H9 (cell line): ENCODE measurements at regions not wholly inside any gene's neighbourhood (a gene's known extent, or its start where the extent isn't known, plus 50 kb on each side); places are given as distances from the start of the nearest gene placed in this dataset.

Experiments
- DNase-seq: peaks from one replicate; pipeline ENCODE4 v3.0.0-alpha.2; 2017
- H2AFZ ChIP-seq: one replicate; pipeline ENCODE4 v1.6.1; 2013; ENCODE audit warnings: mild to moderate bottlenecking, low read length, control low read depth, moderate library complexity
- H2AK5ac ChIP-seq: 2 replicates; pipeline ENCODE4 v1.6.1; 2013; ENCODE audit warnings: low read length, control low read depth, mixed read lengths; ENCODE audit not compliant: insufficient read length
- H2BK120ac ChIP-seq: one replicate; pipeline ENCODE4 v1.6.1; 2013; ENCODE audit warnings: low read depth, mild to moderate bottlenecking, low read length, control low read depth, inconsistent platforms; ENCODE audit not compliant: poor library complexity, severe bottlenecking
- H2BK12ac ChIP-seq: 2 replicates; pipeline ENCODE4 v1.6.1; 2013; ENCODE audit warnings: low read length, control low read depth, mixed read lengths, low read depth; ENCODE audit not compliant: insufficient read length
- H2BK15ac ChIP-seq: 2 replicates; pipeline ENCODE4 v1.6.1; 2013; ENCODE audit warnings: low read depth, low read length, control low read depth
- H2BK20ac ChIP-seq: one replicate; pipeline ENCODE4 v1.6.1; 2013; ENCODE audit warnings: low read depth, mild to moderate bottlenecking, low read length, control low read depth, inconsistent platforms; ENCODE audit not compliant: poor library complexity, severe bottlenecking
- H2BK5ac ChIP-seq: 2 replicates; pipeline ENCODE4 v1.6.1; 2013; ENCODE audit warnings: low read length, control low read depth, mixed read lengths; ENCODE audit not compliant: insufficient read length
- H3K14ac ChIP-seq: 2 replicates; pipeline ENCODE4 v1.6.1; 2013; ENCODE audit warnings: low read length, control low read depth; ENCODE audit not compliant: insufficient read depth
- H3K18ac ChIP-seq: 2 replicates; pipeline ENCODE4 v1.6.1; 2013; ENCODE audit warnings: low read depth, mild to moderate bottlenecking, mixed read lengths, low read length, control low read depth; ENCODE audit not compliant: insufficient read length
- H3K23ac ChIP-seq: 2 replicates; pipeline ENCODE4 v1.6.1; 2013; ENCODE audit warnings: low read length, control low read depth, mixed read lengths, low read depth; ENCODE audit not compliant: insufficient read length
- H3K23me2 ChIP-seq: 2 replicates; pipeline ENCODE4 v1.6.1; 2013; ENCODE audit warnings: low read depth, mild to moderate bottlenecking, mixed read lengths, low read length, control low read depth; ENCODE audit not compliant: insufficient read length, poor library complexity, severe bottlenecking
- H3K27ac ChIP-seq: 2 replicates; pipeline ENCODE4 v1.5.1; 2013; ENCODE audit warnings: low read length, control low read depth, mixed read lengths, low read depth; ENCODE audit not compliant: insufficient read length
- H3K27me3 ChIP-seq: 2 replicates; pipeline ENCODE4 v1.6.1; 2013; ENCODE audit warnings: low read length, control low read depth, inconsistent platforms; ENCODE audit not compliant: insufficient read depth
- H3K4ac ChIP-seq: 2 replicates; pipeline ENCODE4 v1.6.1; 2013; ENCODE audit warnings: low read depth, mild to moderate bottlenecking, control low read depth, inconsistent platforms, low read length, moderate library complexity
- H3K4me1 ChIP-seq: 2 replicates; pipeline ENCODE4 v1.6.1; 2013; ENCODE audit warnings: low read length, control low read depth, inconsistent platforms; ENCODE audit not compliant: insufficient read depth
- H3K4me2 ChIP-seq: 2 replicates; pipeline ENCODE4 v1.6.1; 2013; ENCODE audit warnings: low read length, control low read depth, mixed read lengths; ENCODE audit not compliant: insufficient read length, insufficient read depth
- H3K56ac ChIP-seq: 2 replicates; pipeline ENCODE4 v1.6.1; 2013; ENCODE audit warnings: low read depth, mild to moderate bottlenecking, mixed read lengths, low read length, control low read depth; ENCODE audit not compliant: insufficient read length
- H3K79me1 ChIP-seq: 2 replicates; pipeline ENCODE4 v1.6.1; 2013; ENCODE audit warnings: low read depth, mild to moderate bottlenecking, moderate library complexity, low read length, control low read depth, inconsistent platforms; ENCODE audit not compliant: insufficient read depth, poor library complexity, severe bottlenecking
- H3K79me2 ChIP-seq: 2 replicates; pipeline ENCODE4 v1.6.1; 2013; ENCODE audit warnings: low read length, control low read depth, inconsistent platforms; ENCODE audit not compliant: insufficient read depth
- H3K9ac ChIP-seq: 2 replicates; pipeline ENCODE4 v1.6.1; 2013; ENCODE audit warnings: low read length, control low read depth, mixed read lengths; ENCODE audit not compliant: insufficient read length; ENCODE audit errors: extremely low read depth
- H3K9me3 ChIP-seq: one replicate; pipeline ENCODE4 v1.6.1; 2013; ENCODE audit warnings: low read depth, low read length, inconsistent platforms; ENCODE audit not compliant: control insufficient read depth
- H3T11ph ChIP-seq: one replicate; pipeline ENCODE4 v1.6.1; 2013; ENCODE audit warnings: mild to moderate bottlenecking, low read length, control low read depth, inconsistent platforms
- H4K20me1 ChIP-seq: one replicate; pipeline ENCODE4 v1.6.1; 2013; ENCODE audit not compliant: control insufficient read depth, insufficient read length, insufficient read depth
- H4K5ac ChIP-seq: 2 replicates; pipeline ENCODE4 v1.6.1; 2013; ENCODE audit warnings: low read depth, mild to moderate bottlenecking, mixed read lengths, low read length, control low read depth; ENCODE audit not compliant: insufficient read length
- H4K8ac ChIP-seq: replicated peaks from 2 replicates; pipeline ENCODE4 v1.6.1; 2013; ENCODE audit warnings: low read length, control low read depth, mixed read lengths, low read depth; ENCODE audit not compliant: insufficient read length
- H4K91ac ChIP-seq: 2 replicates; pipeline ENCODE4 v1.6.1; 2013; ENCODE audit warnings: low read depth, mild to moderate bottlenecking, moderate library complexity, mixed read lengths, low read length, control low read depth; ENCODE audit not compliant: insufficient read length
- H3K27ac Mint-ChIP-seq, 3 experiments: 2 replicates in 2 of 3; 3 replicates in 1 of 3; pipeline ENCODE4 v1.8.0; 2020 to 2021; ENCODE audit warnings: mixed read lengths in 3 of 3, mild to moderate bottlenecking in 1 of 3, moderate library complexity in 1 of 3
- H3K27me3 Mint-ChIP-seq: 2 replicates; pipeline ENCODE4 v1.8.0; 2021; ENCODE audit warnings: low read depth, mild to moderate bottlenecking, moderate library complexity, mixed read lengths
- H3K36me3 Mint-ChIP-seq, 3 experiments: 2 replicates in 2 of 3; 3 replicates in 1 of 3; pipeline ENCODE4 v1.8.0; 2020 to 2021; ENCODE audit warnings: low read depth in 3 of 3, mixed read lengths in 3 of 3; ENCODE audit not compliant: insufficient read depth in 1 of 3
- H3K4me1 Mint-ChIP-seq, 2 experiments: 2 replicates each; pipeline ENCODE4 v1.8.0; 2020; ENCODE audit warnings: mixed read lengths in 2 of 2
- H3K4me3 Mint-ChIP-seq, 2 experiments: 2 replicates in 1 of 2; 3 replicates in 1 of 2; pipeline ENCODE4 v1.8.0; 2020 to 2021; ENCODE audit warnings: mild to moderate bottlenecking in 2 of 2, mixed read lengths in 2 of 2, moderate library complexity in 1 of 2
- H3K9me3 Mint-ChIP-seq, 2 experiments: 2 replicates in 1 of 2; 3 replicates in 1 of 2; pipeline ENCODE4 v1.8.0; 2020; ENCODE audit warnings: mild to moderate bottlenecking in 2 of 2, mixed read lengths in 2 of 2, moderate library complexity in 1 of 2
- CTCF ChIP-seq: fragments of 200-600 bp; sonication (generic); conservative IDR thresholded peaks from 3 replicates; pipeline ENCODE4 v1.8.0; 2021; ENCODE audit warnings: antibody characterized with exemption, mild to moderate bottlenecking
- WGBS: extraction: QIAGEN DNeasy Blood & Tissue Kit; methylation state at CpG from one replicate; pipeline ENCODE4 v1.1.7; 2013; ENCODE audit warnings: missing lambda C conversion rate, low lambda C conversion rate, mixed read lengths; ENCODE audit not compliant: insufficient read length; ENCODE audit errors: extremely low coverage; 5-methylcytosine and 5-hydroxymethylcytosine counted together

- H3K79me1 ChIP-seq = no peaks in the 10 kb centered on the region
- H3K4me2 ChIP-seq = no peak overlapping the region
- H4K8ac ChIP-seq = no peak overlapping the region
- no peaks in the 10 kb centered on the region for H3K23me2 ChIP-seq
- no peak overlapping the region for H4K5ac ChIP-seq
- no peaks in the 10 kb centered on the region for H3K4me1 Mint-ChIP-seq
- H2AFZ ChIP-seq = no peak overlapping the region
- no peak overlapping the region for H3K4me3 Mint-ChIP-seq
- H3K9ac ChIP-seq = no peak overlapping the region
- H2BK20ac ChIP-seq = no peak overlapping the region
- H4K20me1 ChIP-seq = no peaks in the 10 kb centered on the region
- no peaks in the 10 kb centered on the region for H3K9me3 Mint-ChIP-seq
- no peak for DNase-seq
- peak; percentile 79 for TF ChIP-seq CTCF
- no peak overlapping the region for H3K56ac ChIP-seq
- no peak overlapping the region for H2BK15ac ChIP-seq
- no peak overlapping the region for H3K27ac ChIP-seq
- H3K79me2 ChIP-seq = no peaks in the 10 kb centered on the region
- H3K9me3 ChIP-seq = no peaks in the 10 kb centered on the region
- no peak overlapping the region for H3K23ac ChIP-seq
- H3K4me1 ChIP-seq = no peaks in the 10 kb centered on the region
- H3K27me3 Mint-ChIP-seq = no peaks in the 10 kb centered on the region
- no peak overlapping the region for H2AK5ac ChIP-seq
- no peaks in the 10 kb centered on the region for H3K36me3 Mint-ChIP-seq
- H3K27ac Mint-ChIP-seq = no peak overlapping the region
- no peak overlapping the region for H3K18ac ChIP-seq
- WGBS = no CpG with 5 or more reads among the region's 3 CpGs
- H3K27me3 ChIP-seq = no peaks in the 10 kb centered on the region
- no peak overlapping the region for H2BK120ac ChIP-seq
- H3K4ac ChIP-seq = no peak overlapping the region
- H2BK12ac ChIP-seq = no peak overlapping the region
- H4K91ac ChIP-seq = no peak overlapping the region
- H2BK5ac ChIP-seq = no peak overlapping the region
- no peak overlapping the region for H3T11ph ChIP-seq
- H3K14ac ChIP-seq = no peak overlapping the region
Observed at GRCh38 chr3:86774082-86774691, 216.8 kb downstream of the VGLL3 start.
